Neural progenitor cell (in vitro differentiated cells): ENCODE measurements at regions not wholly inside any gene's neighbourhood (a gene's known extent, or its start where the extent isn't known, plus 50 kb on each side); places are given as distances from the start of the nearest gene placed in this dataset.
A peak's percentile ranks its signal among the peaks of the same experiment; 100 is the strongest.

Experiments used
- DNase-seq: peaks from one replicate; pipeline ENCODE4 v3.0.0-alpha.2; 2016; ENCODE audit warnings: low spot score
- H2AFZ ChIP-seq: fragments of 200-600 bp; sonication (generic); replicated peaks from 2 replicates; pipeline ENCODE4 v1.6.1; 2016; ENCODE audit warnings: antibody characterized with exemption
- H3F3A ChIP-seq: fragments of 200-600 bp; sonication (generic); 2 replicates; pipeline ENCODE4 v1.6.1; 2016; ENCODE audit warnings: antibody characterized with exemption, low read depth
- H3K27ac ChIP-seq: fragments of 200-600 bp; sonication (generic); 2 replicates; pipeline ENCODE4 v1.5.1; 2016; ENCODE audit warnings: mild to moderate bottlenecking
- H3K27me3 ChIP-seq: fragments of 200-600 bp; sonication (generic); 2 replicates; pipeline ENCODE4 v1.6.1; 2016; ENCODE audit warnings: mild to moderate bottlenecking, moderate library complexity
- H3K36me3 ChIP-seq: fragments of 200-600 bp; sonication (generic); 2 replicates; pipeline ENCODE4 v1.5.1; 2016
- H3K4me1 ChIP-seq: fragments of 200-600 bp; sonication (generic); 2 replicates; pipeline ENCODE4 v1.6.1; 2016; ENCODE audit warnings: mixed run types
- H3K4me2 ChIP-seq: fragments of 200-600 bp; sonication (generic); 2 replicates; pipeline ENCODE4 v1.6.1; 2016
- H3K4me3 ChIP-seq: fragments of 200-600 bp; sonication (generic); 2 replicates; pipeline ENCODE4 v1.5.1; 2016
- H3K79me2 ChIP-seq: fragments of 200-600 bp; sonication (generic); 2 replicates; pipeline ENCODE4 v1.6.1; 2016; ENCODE audit warnings: low read depth
- H3K9ac ChIP-seq: fragments of 200-600 bp; sonication (generic); 2 replicates; pipeline ENCODE4 v1.6.1; 2016
- H3K9me3 ChIP-seq: fragments of 200-600 bp; sonication (generic); 2 replicates; pipeline ENCODE4 v1.5.1; 2016; ENCODE audit warnings: low read depth
- H4K20me1 ChIP-seq: fragments of 200-600 bp; sonication (generic); 2 replicates; pipeline ENCODE4 v1.6.1; 2016; ENCODE audit warnings: low read depth
- H3K27ac Mint-ChIP-seq: 3 replicates; pipeline ENCODE4 v1.8.0; 2021; ENCODE audit warnings: mixed read lengths
- H3K27me3 Mint-ChIP-seq: 2 replicates; pipeline ENCODE4 v1.8.0; 2022; ENCODE audit warnings: low read depth, mild to moderate bottlenecking, inconsistent platforms, moderate library complexity, mixed read lengths; ENCODE audit not compliant: insufficient read depth
- H3K36me3 Mint-ChIP-seq: 3 replicates; pipeline ENCODE4 v1.8.0; 2021; ENCODE audit warnings: mixed read lengths
- H3K4me1 Mint-ChIP-seq: 3 replicates; pipeline ENCODE4 v1.8.0; 2021; ENCODE audit warnings: mixed read lengths
- H3K4me3 Mint-ChIP-seq: 3 replicates; pipeline ENCODE4 v1.8.0; 2021; ENCODE audit warnings: mild to moderate bottlenecking, moderate library complexity, mixed read lengths
- H3K9me3 Mint-ChIP-seq: 3 replicates; pipeline ENCODE4 v1.8.0; 2020; ENCODE audit warnings: mixed read lengths
- CTCF ChIP-seq: fragments of 200-600 bp; sonication (generic); IDR thresholded peaks from 2 replicates; pipeline ENCODE4 v1.5.1; 2017; ENCODE audit warnings: antibody characterized with exemption, mild to moderate bottlenecking
- EZH2 ChIP-seq: fragments of 200-600 bp; sonication (generic); IDR thresholded peaks from 2 replicates; pipeline ENCODE4 v1.6.1; 2017; ENCODE audit warnings: antibody characterized with exemption, mild to moderate bottlenecking, moderate library complexity
- EZH2phosphoT487 ChIP-seq: fragments of 200-600 bp; sonication (generic); IDR thresholded peaks from 2 replicates; pipeline ENCODE4 v1.6.1; 2017; ENCODE audit warnings: antibody characterized with exemption

- Mint-ChIP-seq H3K27ac (peak overlapping the region; percentile 21), H3K4me3 (no peak overlapping the region), H3K36me3 (no peaks in the 10 kb centered on the region), H3K4me1 (no peaks in the 10 kb centered on the region), H3K27me3 (peaks cover 3% of the 10 kb centered on the region), H3K9me3 (no peaks in the 10 kb centered on the region)
- TF ChIP-seq EZH2phosphoT487 = no peak
- no peak for TF ChIP-seq CTCF
- TF ChIP-seq EZH2 = no peak
- Histone ChIP-seq H3K27me3 (no peaks in the 10 kb centered on the region), H3F3A (no peaks in the 10 kb centered on the region), H3K4me3 (no peak overlapping the region), H3K9ac (no peak overlapping the region), H3K27ac (no peak overlapping the region), H2AFZ (peak overlapping the region; percentile 10), H3K4me1 (no peaks in the 10 kb centered on the region), H3K9me3 (no peaks in the 10 kb centered on the region), H3K79me2 (no peaks in the 10 kb centered on the region), H4K20me1 (no peaks in the 10 kb centered on the region), H3K36me3 (no peaks in the 10 kb centered on the region), H3K4me2 (no peak overlapping the region)
- no peak for DNase-seq
These were observed 182.2 kb upstream of the SVIL start for GRCh38 chr10:29816801-29817558.

GRCh38 chr10:29815572-29815971, 180.8 kb upstream of the SVIL start:
- Mint-ChIP-seq H3K9me3 (no peaks in the 10 kb centered on the region), H3K4me1 (peaks cover 4% of the 10 kb centered on the region), H3K36me3 (no peaks in the 10 kb centered on the region), H3K4me3 (no peak overlapping the region), H3K27ac (peak overlapping the region; percentile 81), H3K27me3 (peaks cover 3% of the 10 kb centered on the region)
- H3K4me2 ChIP-seq = no peak overlapping the region
- no peaks in the 10 kb centered on the region for H3K9me3 ChIP-seq
- TF ChIP-seq CTCF (no peak), EZH2phosphoT487 (no peak), EZH2 (no peak)
- no peaks in the 10 kb centered on the region for H3K79me2 ChIP-seq
- no peaks in the 10 kb centered on the region for H3K4me1 ChIP-seq
- H3K4me3 ChIP-seq = no peak overlapping the region
- no peak overlapping the region for H2AFZ ChIP-seq
- H4K20me1 ChIP-seq = no peaks in the 10 kb centered on the region
- H3K36me3 ChIP-seq = no peaks in the 10 kb centered on the region
- no peaks in the 10 kb centered on the region for H3F3A ChIP-seq
- no peak overlapping the region for H3K9ac ChIP-seq
- H3K27ac ChIP-seq = no peak overlapping the region
- DNase-seq = no peak
- H3K27me3 ChIP-seq = no peaks in the 10 kb centered on the region

GRCh38 chr10:29811751-29812427, 177.1 kb upstream of the SVIL start:
- no peak overlapping the region for H3K27ac ChIP-seq
- H3F3A ChIP-seq = no peaks in the 10 kb centered on the region
- TF ChIP-seq EZH2 (no peak), EZH2phosphoT487 (no peak), CTCF (no peak)
- H4K20me1 ChIP-seq = no peaks in the 10 kb centered on the region
- no peaks in the 10 kb centered on the region for H3K27me3 ChIP-seq
- no peak for DNase-seq
- no peak overlapping the region for H2AFZ ChIP-seq
- no peaks in the 10 kb centered on the region for H3K79me2 ChIP-seq
- H3K4me1 ChIP-seq = no peaks in the 10 kb centered on the region
- peaks cover 7% of the 10 kb centered on the region for H3K4me1 Mint-ChIP-seq
- no peak overlapping the region for H3K4me3 Mint-ChIP-seq
- no peak overlapping the region for H3K4me2 ChIP-seq
- no peaks in the 10 kb centered on the region for H3K9me3 Mint-ChIP-seq
- H3K4me3 ChIP-seq = no peak overlapping the region
- H3K27ac Mint-ChIP-seq = no peak overlapping the region
- H3K27me3 Mint-ChIP-seq = peaks cover 3% of the 10 kb centered on the region
- H3K9ac ChIP-seq = no peak overlapping the region
- H3K36me3 Mint-ChIP-seq = no peaks in the 10 kb centered on the region
- H3K36me3 ChIP-seq = no peaks in the 10 kb centered on the region
- H3K9me3 ChIP-seq = no peaks in the 10 kb centered on the region
